ENCODE measurements at regions not wholly inside any gene's neighbourhood (a gene's known extent, or its start where the extent isn't known, plus 50 kb on each side); places are given as distances from the start of the nearest gene placed in this dataset.

DNA sequence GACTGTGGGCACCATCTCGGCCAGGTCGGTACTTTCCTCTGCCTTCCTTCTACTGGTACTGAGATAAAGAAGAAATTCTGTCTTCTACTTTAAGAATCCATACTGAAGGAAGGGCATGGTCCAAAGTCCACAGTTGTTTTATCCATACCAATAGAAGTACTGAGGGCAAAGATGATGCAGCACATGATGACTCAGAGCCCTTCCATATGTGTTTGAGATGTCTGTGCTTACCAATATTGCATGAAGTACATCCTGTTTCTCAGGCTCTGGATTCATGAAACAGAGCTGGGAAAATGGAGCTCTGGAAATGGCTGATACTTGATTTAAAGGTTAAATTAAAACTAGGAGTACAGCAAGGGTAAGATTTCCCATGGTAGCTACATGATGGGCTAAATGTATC, 799.9 kb downstream of the NLGN4Y start:
- TF ChIP-seq, protein P1, sequence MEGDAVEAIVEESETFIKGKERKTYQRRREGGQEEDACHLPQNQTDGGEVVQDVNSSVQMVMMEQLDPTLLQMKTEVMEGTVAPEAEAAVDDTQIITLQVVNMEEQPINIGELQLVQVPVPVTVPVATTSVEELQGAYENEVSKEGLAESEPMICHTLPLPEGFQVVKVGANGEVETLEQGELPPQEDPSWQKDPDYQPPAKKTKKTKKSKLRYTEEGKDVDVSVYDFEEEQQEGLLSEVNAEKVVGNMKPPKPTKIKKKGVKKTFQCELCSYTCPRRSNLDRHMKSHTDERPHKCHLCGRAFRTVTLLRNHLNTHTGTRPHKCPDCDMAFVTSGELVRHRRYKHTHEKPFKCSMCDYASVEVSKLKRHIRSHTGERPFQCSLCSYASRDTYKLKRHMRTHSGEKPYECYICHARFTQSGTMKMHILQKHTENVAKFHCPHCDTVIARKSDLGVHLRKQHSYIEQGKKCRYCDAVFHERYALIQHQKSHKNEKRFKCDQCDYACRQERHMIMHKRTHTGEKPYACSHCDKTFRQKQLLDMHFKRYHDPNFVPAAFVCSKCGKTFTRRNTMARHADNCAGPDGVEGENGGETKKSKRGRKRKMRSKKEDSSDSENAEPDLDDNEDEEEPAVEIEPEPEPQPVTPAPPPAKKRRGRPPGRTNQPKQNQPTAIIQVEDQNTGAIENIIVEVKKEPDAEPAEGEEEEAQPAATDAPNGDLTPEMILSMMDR (IDR thresholded peaks at IDR 0.05), result no peak
- TF ChIP-seq POLR2AphosphoS5 (IDR thresholded peaks at IDR 0.05) (no peak), EP300 (IDR thresholded peaks at IDR 0.05) (no peak)

Measured in suprapubic skin (tissue), 4 donors.